CD4-positive, alpha-beta T cell treated with Interleukin-10 for 1 hour (primary cell): ENCODE measurements at regions not wholly inside any gene's neighbourhood (a gene's known extent, or its start where the extent isn't known, plus 50 kb on each side); places are given as distances from the start of the nearest gene placed in this dataset.

Experiments used
- DNase-seq: peaks from one replicate; pipeline ENCODE4 v3.0.0-alpha.2; 2020

GRCh38 chr13:40200273-40200978 lies 466.0 kb downstream of the FOXO1 start:
- no peak for DNase-seq

GRCh38 chr13:40204246-40204645 lies 462.2 kb downstream of the FOXO1 start:
- DNase-seq: no peak

- no peak for DNase-seq
Measured at GRCh38 chr13:40205771-40206240, 460.6 kb downstream of the FOXO1 start.

- peak; percentile 65 for DNase-seq
Measured at GRCh38 chr13:40206241-40207000, 460.0 kb downstream of the FOXO1 start.

- no peak for DNase-seq
Measured at GRCh38 chr13:40207001-40207478, 459.4 kb downstream of the FOXO1 start.

GRCh38 chr13:40208517-40208916 lies 457.9 kb downstream of the FOXO1 start:
- DNase-seq: no peak

GRCh38 chr13:40210865-40211585 lies 455.4 kb downstream of the FOXO1 start:
- DNase-seq: no peak

GRCh38 chr13:40211586-40211968 lies 454.9 kb downstream of the FOXO1 start:
- DNase-seq: no peak

- DNase-seq: no peak
Measured at GRCh38 chr13:40213779-40214178, 452.7 kb downstream of the FOXO1 start.

GRCh38 chr13:40215311-40215710 lies 451.1 kb downstream of the FOXO1 start:
- DNase-seq: no peak

- no peak for DNase-seq
Measured at GRCh38 chr13:40215747-40216146, 450.7 kb downstream of the FOXO1 start.

GRCh38 chr13:40217675-40218074 lies 448.8 kb downstream of the FOXO1 start:
- no peak for DNase-seq

- DNase-seq: peak; percentile 16
Measured at GRCh38 chr13:40220299-40220935, 446.0 kb downstream of the FOXO1 start.

GRCh38 chr13:40221131-40221459 lies 445.3 kb downstream of the FOXO1 start:
- DNase-seq: no peak

GRCh38 chr13:40221460-40222201 lies 444.8 kb downstream of the FOXO1 start:
- DNase-seq: peak; percentile 78

- no peak for DNase-seq
Measured at GRCh38 chr13:40223585-40223984, 442.9 kb downstream of the FOXO1 start.

- DNase-seq: no peak
Measured at GRCh38 chr13:40228496-40228895, 437.9 kb downstream of the FOXO1 start.

GRCh38 chr13:40228990-40229389 lies 437.5 kb downstream of the FOXO1 start:
- no peak for DNase-seq

GRCh38 chr13:40230833-40231266 lies 435.6 kb downstream of the FOXO1 start:
- no peak for DNase-seq

GRCh38 chr13:40231311-40231710 lies 435.1 kb downstream of the FOXO1 start:
- no peak for DNase-seq

GRCh38 chr13:40231751-40232150 lies 434.7 kb downstream of the FOXO1 start:
- no peak for DNase-seq

GRCh38 chr13:40232311-40233040 lies 434.0 kb downstream of the FOXO1 start:
- DNase-seq: no peak
